A549 (cell line): ENCODE measurements at regions not wholly inside any gene's neighbourhood (a gene's known extent, or its start where the extent isn't known, plus 50 kb on each side); places are given as distances from the start of the nearest gene placed in this dataset.

ENCODE experiments used
- CHD4 ChIP-seq: fragments of 200-600 bp; sonication (generic); IDR thresholded peaks from 2 replicates; pipeline ENCODE4 v1.6.1; 2016; ENCODE audit warnings: antibody characterized with exemption, mild to moderate bottlenecking, borderline replicate concordance
- EP300 ChIP-seq, 2 experiments: fragments of >200 bp; sonication (Bioruptor Twin); formaldehyde crosslinking; IDR thresholded peaks; 2 replicates in 1 of 2; 3 replicates in 1 of 2; pipeline ENCODE4 v1.6.1; 2016 to 2017
- KDM1A ChIP-seq: fragments of 200-600 bp; sonication (generic); IDR thresholded peaks from 2 replicates; pipeline ENCODE4 v1.6.1; 2016; ENCODE audit warnings: low read depth, mild to moderate bottlenecking
- KDM5A ChIP-seq: fragments of 200-600 bp; sonication (generic); IDR thresholded peaks from 2 replicates; pipeline ENCODE4 v1.6.1; 2016; ENCODE audit warnings: antibody characterized with exemption, mild to moderate bottlenecking
- POLR2A ChIP-seq: IDR thresholded peaks from 2 replicates; pipeline ENCODE4 v1.6.1; 2012; ENCODE audit warnings: mild to moderate bottlenecking, low read length
- RFX5 ChIP-seq: fragments of 450-650 bp; IDR thresholded peaks from 2 replicates; pipeline ENCODE4 v1.7.1; 2014; ENCODE audit warnings: antibody characterized with exemption, mild to moderate bottlenecking, moderate library complexity
- TF ChIP-seq, protein P1 (sequence below): fragments of >200 bp; sonication (Bioruptor Twin); formaldehyde crosslinking; IDR thresholded peaks from 3 replicates; pipeline ENCODE4 v1.5.1; 2016
- TF ChIP-seq, protein P2 (sequence below): IDR thresholded peaks from 2 replicates; pipeline ENCODE4 v1.6.1; 2012
- TF ChIP-seq, protein P3 (sequence below): fragments of 200-600 bp; sonication (generic); IDR thresholded peaks from 2 replicates; pipeline ENCODE4 v1.6.1; 2016; ENCODE audit warnings: antibody characterized with exemption, mild to moderate bottlenecking, moderate library complexity

DNA sequence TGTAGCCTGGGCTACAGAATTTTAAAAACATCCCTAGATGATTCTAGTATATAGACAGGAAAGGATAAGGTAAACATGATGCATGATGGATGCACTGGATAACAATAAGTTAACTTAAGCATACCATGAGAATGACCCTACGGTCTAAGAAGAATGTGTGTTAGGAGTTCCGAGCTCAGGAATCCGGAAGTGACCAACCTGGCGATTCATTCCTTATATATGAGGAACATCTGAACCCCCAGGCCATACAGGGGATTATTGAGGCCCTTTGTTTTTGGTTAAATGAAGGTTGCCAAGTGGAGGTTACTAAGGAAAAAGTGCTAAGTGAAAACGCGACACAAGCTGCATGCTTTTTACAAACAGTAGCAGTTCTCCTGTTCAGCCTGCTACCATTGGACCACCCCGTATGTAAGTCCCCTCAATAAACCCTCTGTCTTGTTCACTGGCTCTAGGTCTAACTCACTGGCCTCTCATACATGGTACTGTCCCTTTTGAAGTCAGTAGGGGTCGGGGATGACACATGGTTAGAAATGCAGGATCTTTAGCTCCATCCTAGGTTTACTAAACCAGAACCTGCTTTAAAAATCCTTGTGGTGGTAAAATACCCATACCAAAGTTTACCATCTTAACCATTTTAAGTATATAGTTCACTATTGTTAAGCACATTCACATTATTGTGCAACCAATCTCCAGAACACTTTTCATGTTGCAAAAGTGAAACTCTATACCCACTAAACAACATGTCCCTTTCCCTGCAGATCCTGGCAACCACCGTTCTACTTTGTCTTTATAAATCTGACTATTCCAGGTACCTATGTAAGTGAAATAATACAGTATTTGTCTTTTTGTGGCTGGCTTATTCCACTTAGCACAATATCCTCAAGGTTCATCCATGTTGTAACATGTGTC is 111.0 kb upstream of the MAP4K3 start:
- TF ChIP-seq POLR2A (no peak), KDM1A (no peak), RFX5 (no peak), EP300 (IDR thresholded peaks at IDR 0.05) (no peak), CHD4 (no peak), KDM5A (no peak)
- TF ChIP-seq, protein P1, sequence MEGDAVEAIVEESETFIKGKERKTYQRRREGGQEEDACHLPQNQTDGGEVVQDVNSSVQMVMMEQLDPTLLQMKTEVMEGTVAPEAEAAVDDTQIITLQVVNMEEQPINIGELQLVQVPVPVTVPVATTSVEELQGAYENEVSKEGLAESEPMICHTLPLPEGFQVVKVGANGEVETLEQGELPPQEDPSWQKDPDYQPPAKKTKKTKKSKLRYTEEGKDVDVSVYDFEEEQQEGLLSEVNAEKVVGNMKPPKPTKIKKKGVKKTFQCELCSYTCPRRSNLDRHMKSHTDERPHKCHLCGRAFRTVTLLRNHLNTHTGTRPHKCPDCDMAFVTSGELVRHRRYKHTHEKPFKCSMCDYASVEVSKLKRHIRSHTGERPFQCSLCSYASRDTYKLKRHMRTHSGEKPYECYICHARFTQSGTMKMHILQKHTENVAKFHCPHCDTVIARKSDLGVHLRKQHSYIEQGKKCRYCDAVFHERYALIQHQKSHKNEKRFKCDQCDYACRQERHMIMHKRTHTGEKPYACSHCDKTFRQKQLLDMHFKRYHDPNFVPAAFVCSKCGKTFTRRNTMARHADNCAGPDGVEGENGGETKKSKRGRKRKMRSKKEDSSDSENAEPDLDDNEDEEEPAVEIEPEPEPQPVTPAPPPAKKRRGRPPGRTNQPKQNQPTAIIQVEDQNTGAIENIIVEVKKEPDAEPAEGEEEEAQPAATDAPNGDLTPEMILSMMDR: no peak
- TF ChIP-seq, protein P2, sequence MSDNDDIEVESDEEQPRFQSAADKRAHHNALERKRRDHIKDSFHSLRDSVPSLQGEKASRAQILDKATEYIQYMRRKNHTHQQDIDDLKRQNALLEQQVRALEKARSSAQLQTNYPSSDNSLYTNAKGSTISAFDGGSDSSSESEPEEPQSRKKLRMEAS: no peak
- TF ChIP-seq, protein P3, sequence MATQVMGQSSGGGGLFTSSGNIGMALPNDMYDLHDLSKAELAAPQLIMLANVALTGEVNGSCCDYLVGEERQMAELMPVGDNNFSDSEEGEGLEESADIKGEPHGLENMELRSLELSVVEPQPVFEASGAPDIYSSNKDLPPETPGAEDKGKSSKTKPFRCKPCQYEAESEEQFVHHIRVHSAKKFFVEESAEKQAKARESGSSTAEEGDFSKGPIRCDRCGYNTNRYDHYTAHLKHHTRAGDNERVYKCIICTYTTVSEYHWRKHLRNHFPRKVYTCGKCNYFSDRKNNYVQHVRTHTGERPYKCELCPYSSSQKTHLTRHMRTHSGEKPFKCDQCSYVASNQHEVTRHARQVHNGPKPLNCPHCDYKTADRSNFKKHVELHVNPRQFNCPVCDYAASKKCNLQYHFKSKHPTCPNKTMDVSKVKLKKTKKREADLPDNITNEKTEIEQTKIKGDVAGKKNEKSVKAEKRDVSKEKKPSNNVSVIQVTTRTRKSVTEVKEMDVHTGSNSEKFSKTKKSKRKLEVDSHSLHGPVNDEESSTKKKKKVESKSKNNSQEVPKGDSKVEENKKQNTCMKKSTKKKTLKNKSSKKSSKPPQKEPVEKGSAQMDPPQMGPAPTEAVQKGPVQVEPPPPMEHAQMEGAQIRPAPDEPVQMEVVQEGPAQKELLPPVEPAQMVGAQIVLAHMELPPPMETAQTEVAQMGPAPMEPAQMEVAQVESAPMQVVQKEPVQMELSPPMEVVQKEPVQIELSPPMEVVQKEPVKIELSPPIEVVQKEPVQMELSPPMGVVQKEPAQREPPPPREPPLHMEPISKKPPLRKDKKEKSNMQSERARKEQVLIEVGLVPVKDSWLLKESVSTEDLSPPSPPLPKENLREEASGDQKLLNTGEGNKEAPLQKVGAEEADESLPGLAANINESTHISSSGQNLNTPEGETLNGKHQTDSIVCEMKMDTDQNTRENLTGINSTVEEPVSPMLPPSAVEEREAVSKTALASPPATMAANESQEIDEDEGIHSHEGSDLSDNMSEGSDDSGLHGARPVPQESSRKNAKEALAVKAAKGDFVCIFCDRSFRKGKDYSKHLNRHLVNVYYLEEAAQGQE: no peak
